ENCODE measurements at regions not wholly inside any gene's neighbourhood (a gene's known extent, or its start where the extent isn't known, plus 50 kb on each side); places are given as distances from the start of the nearest gene placed in this dataset.

GRCh38 chr2:6010163-6010562 is 318.0 kb downstream of the SOX11 start:
- TF ChIP-seq GABPA (IDR thresholded peaks at IDR 0.05; ENCODE audit: low read depth) = no peak
- no peak for TF ChIP-seq RFX5 (IDR thresholded peaks at IDR 0.05; ENCODE audit: low read length)
- TF ChIP-seq TCF12 (IDR thresholded peaks at IDR 0.05) = no peak
- TF ChIP-seq, protein P1, sequence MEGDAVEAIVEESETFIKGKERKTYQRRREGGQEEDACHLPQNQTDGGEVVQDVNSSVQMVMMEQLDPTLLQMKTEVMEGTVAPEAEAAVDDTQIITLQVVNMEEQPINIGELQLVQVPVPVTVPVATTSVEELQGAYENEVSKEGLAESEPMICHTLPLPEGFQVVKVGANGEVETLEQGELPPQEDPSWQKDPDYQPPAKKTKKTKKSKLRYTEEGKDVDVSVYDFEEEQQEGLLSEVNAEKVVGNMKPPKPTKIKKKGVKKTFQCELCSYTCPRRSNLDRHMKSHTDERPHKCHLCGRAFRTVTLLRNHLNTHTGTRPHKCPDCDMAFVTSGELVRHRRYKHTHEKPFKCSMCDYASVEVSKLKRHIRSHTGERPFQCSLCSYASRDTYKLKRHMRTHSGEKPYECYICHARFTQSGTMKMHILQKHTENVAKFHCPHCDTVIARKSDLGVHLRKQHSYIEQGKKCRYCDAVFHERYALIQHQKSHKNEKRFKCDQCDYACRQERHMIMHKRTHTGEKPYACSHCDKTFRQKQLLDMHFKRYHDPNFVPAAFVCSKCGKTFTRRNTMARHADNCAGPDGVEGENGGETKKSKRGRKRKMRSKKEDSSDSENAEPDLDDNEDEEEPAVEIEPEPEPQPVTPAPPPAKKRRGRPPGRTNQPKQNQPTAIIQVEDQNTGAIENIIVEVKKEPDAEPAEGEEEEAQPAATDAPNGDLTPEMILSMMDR (IDR thresholded peaks at IDR 0.05) = no peak
- no peak for TF ChIP-seq POLR2AphosphoS5 (IDR thresholded peaks at IDR 0.05; ENCODE audit: low read depth, low read length)
- TF ChIP-seq IRF3 (IDR thresholded peaks at IDR 0.05; ENCODE audit: low read depth, low read length) = no peak
- TF ChIP-seq, protein P2, sequence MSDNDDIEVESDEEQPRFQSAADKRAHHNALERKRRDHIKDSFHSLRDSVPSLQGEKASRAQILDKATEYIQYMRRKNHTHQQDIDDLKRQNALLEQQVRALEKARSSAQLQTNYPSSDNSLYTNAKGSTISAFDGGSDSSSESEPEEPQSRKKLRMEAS (IDR thresholded peaks at IDR 0.05; ENCODE audit: low read depth) = no peak
- TF ChIP-seq FOSL2 (IDR thresholded peaks at IDR 0.05; ENCODE audit: borderline replicate concordance, low read depth) = no peak
- TF ChIP-seq GATA2 (CRISPR knock-in tag; IDR thresholded peaks at IDR 0.05) = no peak

All from SK-N-SH (cell line).